ENCODE measurements at regions not wholly inside any gene's neighbourhood (a gene's known extent, or its start where the extent isn't known, plus 50 kb on each side); places are given as distances from the start of the nearest gene placed in this dataset.

- H2AFZ ChIP-seq (ENCODE audit: low read depth, low read length) = no peak overlapping the region
- no peaks in the 10 kb centered on the region for H3K27me3 ChIP-seq (ENCODE audit: low read depth, low read length)
These were observed 166.6 kb upstream of the SHISA6 start for GRCh38 chr17:11074451-11074850.

GRCh38 chr17:11056926-11057325 is 184.1 kb upstream of the SHISA6 start:
- TF ChIP-seq EZH2phosphoT487 (IDR thresholded peaks at IDR 0.05; ENCODE audit: low read depth) (no peak), CTCF (IDR thresholded peaks at IDR 0.05; ENCODE audit: low read depth, low read length) (no peak)
- no peak overlapping the region for H3K27ac ChIP-seq (ENCODE audit: low read length)
- no peaks in the 10 kb centered on the region for H3K4me1 ChIP-seq (ENCODE audit: low read length)

More at GRCh38 chr17:11074451-11074850, 166.6 kb upstream of the SHISA6 start:
- Histone ChIP-seq H3K4me2 (ENCODE audit: low read length) (no peak overlapping the region), H4K20me1 (ENCODE audit: insufficient read depth, low read length) (no peaks in the 10 kb centered on the region), H3K79me2 (ENCODE audit: low read length) (no peaks in the 10 kb centered on the region), H3K27ac (ENCODE audit: low read length) (no peak overlapping the region), H3K9ac (ENCODE audit: low read length) (no peak overlapping the region), H3K36me3 (replicated peaks; ENCODE audit: low read depth, low read length) (no peaks in the 10 kb centered on the region), H3K4me3 (ENCODE audit: low read length) (no peak overlapping the region), H3K9me3 (ENCODE audit: insufficient read depth, low read length) (no peaks in the 10 kb centered on the region), H3K4me1 (ENCODE audit: low read length) (no peaks in the 10 kb centered on the region)
- TF ChIP-seq EZH2phosphoT487 (IDR thresholded peaks at IDR 0.05; ENCODE audit: low read depth) = no peak
- no peak for TF ChIP-seq CTCF (IDR thresholded peaks at IDR 0.05; ENCODE audit: low read depth, low read length)

GRCh38 chr17:11053846-11054245 is 187.2 kb upstream of the SHISA6 start:
- Histone ChIP-seq H3K9me3 (ENCODE audit: insufficient read depth, low read length) (no peaks in the 10 kb centered on the region), H3K4me2 (ENCODE audit: low read length) (no peak overlapping the region), H3K4me1 (ENCODE audit: low read length) (no peaks in the 10 kb centered on the region), H3K9ac (ENCODE audit: low read length) (no peak overlapping the region), H3K27ac (ENCODE audit: low read length) (no peak overlapping the region), H3K27me3 (ENCODE audit: low read depth, low read length) (no peaks in the 10 kb centered on the region), H4K20me1 (ENCODE audit: insufficient read depth, low read length) (no peaks in the 10 kb centered on the region), H2AFZ (ENCODE audit: low read depth, low read length) (no peak overlapping the region), H3K4me3 (ENCODE audit: low read length) (no peak overlapping the region), H3K79me2 (ENCODE audit: low read length) (no peaks in the 10 kb centered on the region), H3K36me3 (replicated peaks; ENCODE audit: low read depth, low read length) (no peaks in the 10 kb centered on the region)
- TF ChIP-seq EZH2phosphoT487 (IDR thresholded peaks at IDR 0.05; ENCODE audit: low read depth) (no peak), CTCF (IDR thresholded peaks at IDR 0.05; ENCODE audit: low read depth, low read length) (no peak)

More at GRCh38 chr17:11056926-11057325, 184.1 kb upstream of the SHISA6 start:
- Histone ChIP-seq H3K9me3 (ENCODE audit: insufficient read depth, low read length) (no peaks in the 10 kb centered on the region), H3K9ac (ENCODE audit: low read length) (no peak overlapping the region), H3K4me3 (ENCODE audit: low read length) (no peak overlapping the region), H3K27me3 (ENCODE audit: low read depth, low read length) (no peaks in the 10 kb centered on the region), H4K20me1 (ENCODE audit: insufficient read depth, low read length) (no peaks in the 10 kb centered on the region), H3K36me3 (replicated peaks; ENCODE audit: low read depth, low read length) (no peaks in the 10 kb centered on the region), H2AFZ (ENCODE audit: low read depth, low read length) (no peak overlapping the region), H3K4me2 (ENCODE audit: low read length) (no peak overlapping the region), H3K79me2 (ENCODE audit: low read length) (no peaks in the 10 kb centered on the region)

GRCh38 chr17:11049539-11049938 is 191.5 kb upstream of the SHISA6 start:
- TF ChIP-seq EZH2phosphoT487 (IDR thresholded peaks at IDR 0.05; ENCODE audit: low read depth) (no peak), CTCF (IDR thresholded peaks at IDR 0.05; ENCODE audit: low read depth, low read length) (no peak)
- H3K4me1 ChIP-seq (ENCODE audit: low read length) = no peaks in the 10 kb centered on the region

More at GRCh38 chr17:11049539-11049938, 191.5 kb upstream of the SHISA6 start:
- Histone ChIP-seq H3K4me2 (ENCODE audit: low read length) (no peak overlapping the region), H2AFZ (ENCODE audit: low read depth, low read length) (no peak overlapping the region), H3K27me3 (ENCODE audit: low read depth, low read length) (no peaks in the 10 kb centered on the region), H3K79me2 (ENCODE audit: low read length) (no peaks in the 10 kb centered on the region), H4K20me1 (ENCODE audit: insufficient read depth, low read length) (no peaks in the 10 kb centered on the region), H3K9me3 (ENCODE audit: insufficient read depth, low read length) (no peaks in the 10 kb centered on the region), H3K27ac (ENCODE audit: low read length) (no peak overlapping the region), H3K36me3 (replicated peaks; ENCODE audit: low read depth, low read length) (no peaks in the 10 kb centered on the region), H3K4me3 (ENCODE audit: low read length) (no peak overlapping the region), H3K9ac (ENCODE audit: low read length) (no peak overlapping the region)

Measured in OCI-LY3 (cell line).